ENCODE measurements at regions not wholly inside any gene's neighbourhood (a gene's known extent, or its start where the extent isn't known, plus 50 kb on each side); places are given as distances from the start of the nearest gene placed in this dataset.

DNA sequence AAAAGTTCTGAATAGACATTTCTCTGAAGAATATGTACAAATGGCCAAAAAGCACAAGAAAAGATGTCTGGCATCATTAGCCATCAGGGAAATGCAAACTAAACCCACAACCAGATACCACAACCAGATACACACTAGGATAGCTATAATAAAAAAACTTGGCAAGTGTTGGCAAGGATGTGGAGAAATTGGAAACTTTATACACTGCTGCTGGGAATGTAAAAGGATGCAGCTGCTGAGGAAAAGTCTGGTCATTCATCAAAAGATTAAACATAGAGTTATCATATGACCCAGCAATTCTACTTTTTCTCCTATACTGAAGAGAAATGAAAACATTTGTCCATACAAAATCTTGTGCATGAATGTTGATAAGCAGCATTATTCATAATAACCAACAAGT lies 92.3 kb downstream of the UCHL1 start:
- no peak for ATAC-seq (ENCODE audit: poor library complexity)
- ChIA-PET CTCF (no interaction called here), POLR2A (no interaction called here)
- Mint-ChIP-seq H3K9me3 (no peaks in the 10 kb centered on the region), H3K36me3 (ENCODE audit: low read depth) (no peaks in the 10 kb centered on the region), H3K4me1 (ENCODE audit: low read depth) (no peaks in the 10 kb centered on the region), H3K27ac (no peak overlapping the region), H3K27me3 (peaks cover 7% of the 10 kb centered on the region), H3K4me3 (no peak overlapping the region)
- no peak for TF ChIP-seq CTCF (IDR thresholded peaks at IDR 0.05)
- Histone ChIP-seq H3K36me3 (ENCODE audit: insufficient read depth, low read length) (no peaks in the 10 kb centered on the region), H3K27ac (ENCODE audit: low read depth in 1 of 2, low read length in 2 of 2) (no peak overlapping the region), H3K9me3 (ENCODE audit: control insufficient read depth in 1 of 2, insufficient read depth in 1 of 2, low read length in 2 of 2) (peaks cover 0 to 4% of the 10 kb centered on the region in 2 experiments), H3K4me3 (ENCODE audit: low read length) (no peak overlapping the region), H3K27me3 (ENCODE audit: control insufficient read depth in 1 of 2, insufficient read depth in 2 of 2, low read length in 2 of 2) (no peaks in the 10 kb centered on the region), H3K4me1 (ENCODE audit: insufficient read depth, low read length) (no peaks in the 10 kb centered on the region)
- DNase-seq: no peak
- intact Hi-C loops (cut with DNase I, micrococcal nuclease): no loop called here

DNA sequence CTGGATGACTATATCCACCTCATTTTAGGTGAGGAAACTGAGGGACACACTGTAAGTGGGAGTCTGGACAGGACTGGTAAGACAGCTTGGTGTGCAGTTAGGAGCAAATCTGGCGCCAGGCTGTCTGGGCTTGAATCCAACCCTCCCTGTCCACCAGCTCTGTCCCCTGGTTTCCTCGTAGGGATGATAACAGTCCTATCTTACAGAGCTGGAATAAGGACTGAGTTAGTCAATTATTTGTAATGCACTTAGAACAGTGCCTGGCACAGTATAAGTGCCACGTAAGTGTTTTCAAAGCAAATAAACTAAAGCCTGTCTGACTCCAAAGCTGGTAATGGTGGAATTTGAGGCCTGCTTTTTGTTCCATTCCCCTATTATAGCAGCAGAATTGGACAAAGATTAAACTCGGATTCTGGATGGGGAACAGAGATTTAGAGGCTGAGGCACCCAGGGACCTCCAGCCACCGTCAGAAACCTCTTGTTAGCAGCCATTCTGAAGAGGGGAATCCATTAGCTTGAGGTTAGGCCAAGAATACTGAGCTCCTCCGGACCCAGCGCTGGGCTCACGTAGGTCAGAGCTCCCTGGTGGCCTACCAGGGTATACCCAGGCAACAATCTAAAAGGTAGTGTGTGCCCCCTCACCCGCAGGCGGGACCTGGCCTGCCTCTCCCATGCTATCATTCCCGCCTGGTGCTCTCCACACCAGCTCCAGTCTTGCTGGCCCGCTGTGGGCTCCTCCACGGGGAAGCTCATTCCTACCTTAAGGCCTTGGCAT lies 102.1 kb downstream of the UCHL1 start:
- H3K36me3 ChIP-seq (ENCODE audit: insufficient read depth, low read length): no peaks in the 10 kb centered on the region
- H3K27ac ChIP-seq (ENCODE audit: low read depth in 1 of 2, low read length in 2 of 2): no peak overlapping the region
- ChIA-PET POLR2A (no interaction called here), CTCF (no interaction called here)
- Mint-ChIP-seq H3K36me3 (ENCODE audit: low read depth) (no peaks in the 10 kb centered on the region), H3K9me3 (peaks cover 2% of the 10 kb centered on the region), H3K4me1 (ENCODE audit: low read depth) (no peaks in the 10 kb centered on the region), H3K27me3 (peaks cover 49% of the 10 kb centered on the region), H3K4me3 (no peak overlapping the region), H3K27ac (no peak overlapping the region)
- H3K27me3 ChIP-seq (ENCODE audit: control insufficient read depth in 1 of 2, insufficient read depth in 2 of 2, low read length in 2 of 2): peaks cover 30 to 46% of the 10 kb centered on the region in 2 experiments
- H3K4me3 ChIP-seq (ENCODE audit: low read length): no peak overlapping the region
- no peak for DNase-seq
- intact Hi-C loops (cut with DNase I, micrococcal nuclease): no loop called here
- no peak for ATAC-seq (ENCODE audit: poor library complexity)
- TF ChIP-seq CTCF (IDR thresholded peaks at IDR 0.05): no peak
- H3K9me3 ChIP-seq (ENCODE audit: control insufficient read depth in 1 of 2, insufficient read depth in 1 of 2, low read length in 2 of 2): peaks cover 0 to 23% of the 10 kb centered on the region in 2 experiments
- no peaks in the 10 kb centered on the region for H3K4me1 ChIP-seq (ENCODE audit: insufficient read depth, low read length)

DNA sequence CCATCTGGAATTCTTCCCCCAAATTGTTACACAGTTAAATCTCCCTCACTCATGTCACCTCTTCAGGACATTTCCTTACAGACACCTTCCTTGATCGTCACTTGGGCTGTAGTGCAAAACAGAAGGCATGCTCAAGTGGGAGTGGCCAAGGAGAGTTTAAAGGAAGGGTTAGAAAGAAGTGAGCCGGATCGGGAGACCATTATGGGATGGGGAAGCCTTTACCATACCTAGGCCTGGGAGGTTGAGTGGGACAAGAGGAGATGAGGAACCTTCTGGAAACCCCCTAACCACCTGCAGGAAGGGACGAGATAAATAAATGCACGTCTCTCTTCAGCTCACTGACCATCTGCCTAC lies 102.7 kb downstream of the UCHL1 start:
- Histone ChIP-seq H3K4me1 (ENCODE audit: insufficient read depth, low read length) (no peaks in the 10 kb centered on the region), H3K4me3 (ENCODE audit: low read length) (no peak overlapping the region), H3K27ac (ENCODE audit: low read depth in 1 of 2, low read length in 2 of 2) (no peak overlapping the region), H3K36me3 (ENCODE audit: insufficient read depth, low read length) (no peaks in the 10 kb centered on the region), H3K27me3 (ENCODE audit: control insufficient read depth in 1 of 2, insufficient read depth in 2 of 2, low read length in 2 of 2) (peaks cover 30 to 48% of the 10 kb centered on the region in 2 experiments), H3K9me3 (ENCODE audit: control insufficient read depth in 1 of 2, insufficient read depth in 1 of 2, low read length in 2 of 2) (peaks cover 0 to 23% of the 10 kb centered on the region in 2 experiments)
- Mint-ChIP-seq H3K36me3 (ENCODE audit: low read depth) (no peaks in the 10 kb centered on the region), H3K4me1 (ENCODE audit: low read depth) (no peaks in the 10 kb centered on the region), H3K27me3 (peaks cover 52% of the 10 kb centered on the region), H3K4me3 (no peak overlapping the region), H3K27ac (no peak overlapping the region), H3K9me3 (peaks cover 2% of the 10 kb centered on the region)
- CTCF ChIA-PET: no interaction called here
- POLR2A ChIA-PET: no interaction called here
- intact Hi-C loops (cut with DNase I, micrococcal nuclease): no loop called here
- ATAC-seq (ENCODE audit: poor library complexity): no peak
- no peak for DNase-seq
- no peak for TF ChIP-seq CTCF (IDR thresholded peaks at IDR 0.05)
